ENCODE measurements at regions not wholly inside any gene's neighbourhood (a gene's known extent, or its start where the extent isn't known, plus 50 kb on each side); places are given as distances from the start of the nearest gene placed in this dataset.

DNA sequence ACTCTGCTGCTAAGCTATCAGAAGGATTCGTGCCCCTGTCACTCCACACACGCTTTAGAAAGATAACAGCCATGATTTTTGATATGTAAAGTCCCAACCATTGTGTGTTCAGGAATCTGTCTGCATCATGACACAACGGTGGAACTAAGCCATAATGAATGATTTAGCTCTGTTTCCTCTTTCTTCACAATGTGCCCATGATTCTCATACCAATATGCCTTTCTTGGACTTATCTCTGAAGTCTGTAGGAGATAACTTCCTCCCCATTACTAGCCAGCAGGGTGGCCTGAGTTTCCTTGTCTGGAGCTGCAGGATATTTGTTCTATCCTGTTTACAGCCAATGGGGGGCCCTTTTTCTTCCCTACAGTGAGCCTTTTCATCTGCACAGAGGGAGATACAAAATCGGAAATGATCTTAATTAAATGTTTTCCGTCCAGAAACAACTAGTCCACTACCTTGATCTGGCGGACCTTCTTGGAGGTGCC lies 511.7 kb downstream of the USP25 start:
- DNase-seq: no peak

DNA sequence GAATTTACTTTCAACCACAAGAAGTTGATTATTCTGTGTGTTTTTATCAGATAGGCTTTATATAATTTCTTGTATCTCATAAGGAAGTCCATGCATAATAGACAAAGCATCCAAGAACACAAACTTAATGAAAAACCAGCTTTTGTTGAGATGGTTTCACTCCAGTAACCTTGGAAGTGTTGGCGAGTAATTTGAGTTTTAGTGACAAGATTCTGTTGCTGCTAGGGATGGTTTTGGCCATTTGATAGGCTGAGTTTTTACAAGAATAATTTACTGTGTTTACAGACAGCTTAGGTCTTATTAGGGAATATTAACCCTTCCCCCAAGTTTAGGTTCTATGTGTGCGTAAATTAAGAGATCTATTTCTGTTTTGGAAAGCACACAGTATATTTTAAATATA lies 513.6 kb downstream of the USP25 start:
- no peak for DNase-seq

DNA sequence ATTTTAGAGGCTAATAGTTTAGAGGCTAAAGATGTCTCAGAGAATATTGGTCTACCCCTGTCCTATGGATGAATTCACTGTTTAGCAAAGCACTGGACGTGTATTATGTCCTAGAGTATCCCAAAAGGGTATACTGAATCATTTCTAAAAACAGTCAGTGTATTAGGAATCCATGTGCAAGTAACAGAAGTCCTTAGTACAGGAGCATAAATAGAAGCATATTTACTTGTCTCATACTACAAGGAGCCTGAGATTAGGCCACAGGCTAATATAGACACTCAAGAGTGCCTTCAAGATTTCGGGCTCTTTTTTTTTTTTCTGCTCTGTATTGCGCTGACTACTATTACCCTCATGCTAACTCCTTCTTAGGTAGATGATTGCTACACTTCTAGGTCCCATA lies 518.9 kb downstream of the USP25 start:
- DNase-seq: no peak

DNA sequence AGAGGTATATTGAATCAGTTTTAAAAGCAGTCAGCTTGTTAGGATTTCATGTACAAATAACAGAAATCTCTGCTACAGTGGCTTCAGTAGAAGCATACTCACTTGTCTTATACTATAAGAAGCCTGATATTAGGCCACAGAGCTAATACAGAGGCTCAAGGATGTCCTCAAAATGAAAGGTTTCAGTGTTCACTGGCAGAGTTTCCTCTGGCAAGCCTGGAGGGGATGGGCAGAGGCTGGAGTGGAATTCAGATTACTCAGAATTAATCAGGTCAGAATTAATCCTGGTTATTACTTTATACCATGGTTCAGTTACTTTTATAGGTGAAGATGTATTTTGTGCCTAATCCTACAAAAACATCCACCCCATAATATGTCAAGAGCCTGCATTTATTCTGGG lies 520.5 kb downstream of the USP25 start:
- DNase-seq: no peak

DNA sequence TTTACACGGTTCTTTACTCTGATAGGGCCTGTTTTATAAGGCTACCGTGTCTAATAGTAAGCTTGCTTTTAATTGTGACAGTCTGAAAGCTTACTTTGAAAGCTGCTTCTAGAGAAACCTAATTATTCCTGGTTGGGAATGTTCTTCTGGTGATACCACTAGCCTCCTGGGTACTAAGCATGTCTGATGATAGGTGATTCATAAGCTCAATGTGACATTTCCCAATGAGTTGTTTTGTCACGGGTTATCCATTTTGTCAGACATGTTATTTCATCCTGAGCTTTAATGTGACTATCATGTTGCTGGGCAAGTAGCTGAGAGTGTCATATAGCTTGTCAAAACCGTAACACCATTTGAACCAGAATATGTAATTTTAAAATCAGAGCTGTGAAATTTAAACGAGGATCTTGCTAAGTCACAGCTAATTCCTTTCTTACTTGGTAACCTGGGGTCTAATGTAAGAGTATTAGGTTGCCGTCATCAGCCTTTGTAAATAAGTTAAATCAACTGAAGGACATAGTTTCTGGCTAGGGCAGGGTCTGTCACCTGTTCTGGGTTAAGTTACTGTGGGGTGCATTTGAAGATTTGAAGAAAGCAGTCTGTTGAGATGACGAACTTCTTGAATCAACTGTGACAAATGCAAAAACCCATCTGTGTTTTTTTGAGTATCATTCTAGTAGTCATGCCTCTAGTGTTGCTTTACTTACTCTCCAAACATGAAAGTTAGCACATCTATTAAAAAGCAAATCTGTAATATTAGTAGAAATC lies 529.2 kb downstream of the USP25 start:
- no peak for DNase-seq

DNA sequence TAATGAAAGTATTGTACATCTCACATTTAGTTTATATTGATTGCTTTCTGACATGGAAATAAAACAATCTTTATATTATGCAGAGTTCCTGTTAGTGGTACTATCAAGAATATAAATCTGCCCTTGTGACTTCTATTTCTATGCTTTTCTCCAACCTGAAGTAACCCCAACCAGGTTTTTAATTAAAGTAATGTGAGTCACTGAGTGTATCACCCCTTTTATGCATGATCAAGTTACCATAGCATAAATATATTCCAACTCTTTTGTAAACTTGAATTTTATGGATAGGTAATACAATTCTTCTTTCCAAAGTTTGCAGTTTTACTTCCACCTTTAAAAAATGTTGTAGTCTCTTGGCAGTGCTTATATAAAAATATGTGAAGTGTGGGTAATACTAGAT lies 532.3 kb downstream of the USP25 start:
- no peak for DNase-seq

DNA sequence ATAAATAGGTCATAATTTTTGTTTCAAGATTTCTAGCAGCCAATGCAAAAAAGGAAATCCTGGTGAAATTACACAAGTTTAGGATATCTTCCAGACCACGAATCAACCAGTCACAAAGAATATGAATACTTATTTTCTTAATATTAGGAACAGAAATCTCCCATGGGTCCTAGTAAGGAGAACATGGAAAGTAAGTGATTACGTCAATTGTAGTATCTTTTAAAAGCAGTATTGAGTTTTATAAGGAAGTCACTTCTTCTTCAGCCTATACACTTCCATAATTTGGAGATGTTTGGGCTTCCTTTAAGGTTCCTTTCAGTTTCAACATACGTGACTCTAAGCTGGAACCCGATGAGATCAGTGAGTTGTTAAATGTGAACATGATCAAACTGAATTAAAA lies 534.5 kb downstream of the USP25 start:
- no peak for DNase-seq

DNA sequence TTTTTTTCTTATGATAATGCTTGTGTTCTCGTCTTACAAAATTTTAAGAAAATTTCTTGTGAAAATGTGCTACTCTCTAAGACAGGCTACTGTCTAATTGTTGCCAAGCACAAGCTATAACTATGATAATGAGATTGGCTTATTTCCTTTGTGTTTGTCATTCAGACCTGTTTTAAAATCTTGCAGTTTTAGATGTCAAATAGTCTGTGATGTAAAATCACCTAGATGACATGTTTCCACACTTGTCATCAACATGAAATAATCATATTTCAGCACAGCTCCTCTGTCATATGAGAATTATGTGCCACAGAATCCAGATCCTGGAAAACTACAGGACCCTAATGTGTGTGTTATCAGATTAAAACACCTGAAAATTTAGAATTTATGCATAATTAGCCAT lies 539.7 kb downstream of the USP25 start:
- DNase-seq: no peak

DNA sequence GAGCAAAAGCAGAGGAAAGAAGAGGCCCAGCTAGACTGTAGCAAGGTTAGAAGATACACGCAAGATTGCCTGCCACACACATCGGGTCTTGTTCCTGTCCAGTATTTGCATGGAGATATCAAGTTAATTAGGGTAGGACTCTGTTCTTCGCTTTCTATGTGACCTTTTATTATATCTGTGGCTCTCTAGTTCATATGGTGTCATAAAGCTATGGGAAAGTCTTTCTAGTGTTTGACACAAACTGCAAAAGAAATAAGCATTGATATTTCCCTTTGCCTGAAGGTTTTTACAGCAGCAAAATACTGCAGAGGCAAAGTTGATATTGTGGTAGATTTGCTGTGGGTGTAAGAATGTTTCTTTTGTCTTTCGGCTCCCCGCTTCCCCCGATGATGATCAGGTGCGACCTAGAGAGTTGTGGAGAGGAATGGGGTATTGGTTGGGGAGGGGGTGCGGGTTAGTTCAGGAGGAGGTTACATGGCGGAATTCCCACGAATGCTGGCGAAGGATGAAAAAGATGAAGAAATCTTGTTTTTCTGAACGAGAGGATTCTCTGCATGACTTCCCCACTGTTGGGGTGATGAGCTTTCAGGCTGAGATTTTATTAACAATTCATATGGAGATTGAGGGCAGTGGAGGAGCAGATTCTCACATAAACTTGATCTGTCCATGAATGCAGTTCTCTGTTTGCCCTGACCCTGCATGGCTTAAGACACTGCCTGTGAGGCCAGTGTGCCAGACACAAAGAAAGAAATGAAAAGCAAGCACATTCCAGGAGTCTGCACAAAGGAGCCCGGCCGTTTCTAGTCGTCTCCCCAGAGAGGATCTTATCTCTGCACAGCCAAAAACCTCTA lies 550.2 kb downstream of the USP25 start:
- DNase-seq: no peak

DNA sequence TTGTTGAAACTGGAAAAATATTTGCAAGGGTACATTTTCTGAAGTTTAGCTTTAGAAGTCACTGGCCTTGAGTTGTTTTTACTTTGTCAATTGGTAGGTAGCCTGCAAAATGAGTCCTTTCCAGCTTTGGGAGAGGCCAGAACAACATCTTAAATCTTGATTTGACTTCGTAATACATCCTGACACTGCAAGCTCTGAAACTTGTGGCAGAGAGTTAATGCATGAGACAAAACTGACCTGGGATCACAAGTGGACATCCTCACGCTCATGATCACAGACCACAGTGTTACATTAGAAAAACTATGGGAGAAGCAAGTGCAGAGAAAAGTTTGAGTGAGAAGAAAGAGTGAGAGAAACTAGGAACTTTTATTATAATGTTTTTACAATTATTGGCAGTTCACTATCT lies 550.9 kb downstream of the USP25 start:
- DNase-seq: no peak

DNA sequence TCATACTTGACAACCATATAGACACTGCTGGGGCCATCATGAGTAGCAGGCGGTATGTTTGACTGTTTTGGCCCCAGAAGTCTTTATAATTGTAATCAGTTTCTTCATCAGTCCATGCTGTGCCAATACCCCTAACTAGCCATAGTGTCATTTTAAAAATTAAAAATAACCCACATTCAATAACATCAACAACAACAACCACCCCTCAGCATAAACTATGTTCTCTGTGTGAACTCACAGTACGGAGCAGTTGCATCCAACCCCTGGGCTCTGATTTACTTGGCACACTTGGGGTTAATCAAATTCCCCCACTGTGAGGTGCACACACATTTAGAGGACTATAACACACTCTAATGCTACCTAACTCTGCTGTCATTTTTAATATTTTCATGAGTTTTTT lies 553.7 kb downstream of the USP25 start:
- no peak for DNase-seq

DNA sequence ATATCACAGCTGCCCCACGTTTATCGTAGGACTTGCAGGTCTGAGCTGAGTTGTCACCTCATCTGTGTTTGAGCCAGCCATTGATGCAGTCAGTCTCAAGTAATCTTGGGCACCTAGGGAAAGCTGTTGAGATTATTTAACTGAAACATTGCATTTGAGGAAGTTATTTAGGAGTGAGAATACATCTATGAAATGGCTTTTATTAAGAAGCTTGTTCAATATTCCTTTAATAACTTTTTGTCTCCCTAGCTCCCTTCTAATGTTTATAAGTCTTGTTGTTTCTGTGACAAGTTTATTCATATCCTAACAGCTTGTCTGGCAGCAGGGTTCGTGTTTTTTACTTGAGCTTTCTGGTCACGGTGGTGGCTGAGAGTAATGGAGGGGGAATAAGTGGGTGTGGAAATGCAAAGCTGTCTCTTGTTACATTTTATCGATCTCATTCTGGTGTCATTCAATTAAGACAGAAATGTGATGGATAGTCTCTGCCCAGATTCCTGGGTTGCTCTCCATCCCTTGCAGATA lies 555.9 kb downstream of the USP25 start:
- no peak for DNase-seq

DNA sequence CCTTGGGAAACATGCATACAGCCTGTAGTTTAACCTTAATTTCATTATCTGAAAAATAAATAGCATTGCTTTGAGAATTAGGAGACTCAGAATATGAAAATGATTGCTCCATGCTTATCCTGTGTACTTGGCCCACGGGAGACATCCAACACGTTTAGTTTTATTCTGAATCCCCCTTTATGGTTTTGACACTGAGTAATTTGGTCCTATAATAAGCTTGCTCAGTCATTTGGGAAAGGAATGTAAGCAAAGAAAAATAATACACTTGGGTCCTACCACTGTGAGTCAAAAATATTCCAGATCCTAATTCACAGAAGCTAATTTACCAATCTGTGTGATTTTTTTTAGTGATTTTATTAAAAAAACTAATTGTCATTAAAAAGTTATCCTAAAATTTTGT lies 557.3 kb downstream of the USP25 start:
- no peak for DNase-seq

DNA sequence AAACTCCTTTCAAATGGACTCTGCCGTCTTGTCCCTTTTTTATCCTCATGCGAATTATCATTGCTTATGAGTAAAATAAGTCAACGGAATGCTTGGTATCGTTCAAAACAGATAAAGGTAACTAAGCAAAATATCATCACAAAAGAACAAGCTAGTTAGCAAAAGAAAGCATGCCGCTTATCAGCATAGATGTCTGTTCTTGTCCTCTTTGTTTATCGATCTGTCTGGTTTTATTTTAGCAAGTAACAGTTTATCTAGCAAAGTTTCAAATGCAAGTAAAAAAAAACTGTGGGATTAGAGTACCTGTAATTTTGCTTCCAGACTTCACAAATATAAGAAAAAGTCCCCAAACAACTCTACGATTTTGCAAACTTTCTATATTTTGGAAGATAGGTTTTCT lies 561.5 kb downstream of the USP25 start:
- no peak for DNase-seq

DNA sequence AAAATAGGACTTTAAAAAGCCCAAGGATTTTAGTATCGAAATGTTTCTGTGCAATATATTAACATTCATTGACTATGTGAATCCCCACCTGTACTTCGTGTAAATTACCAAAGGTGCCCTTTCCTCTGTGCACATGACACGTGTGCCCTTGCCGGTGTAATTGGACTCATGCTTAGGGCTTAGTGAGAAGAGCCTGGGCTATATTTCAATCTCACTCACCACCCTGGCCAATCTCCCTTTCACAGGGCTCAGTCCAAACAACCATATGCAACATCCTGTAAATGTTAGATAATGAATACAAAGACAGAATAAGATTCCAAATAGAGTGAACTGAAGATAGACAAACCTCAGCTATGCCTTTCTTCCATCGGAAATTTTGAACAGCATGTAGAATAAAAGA lies 564.3 kb downstream of the USP25 start:
- no peak for DNase-seq

DNA sequence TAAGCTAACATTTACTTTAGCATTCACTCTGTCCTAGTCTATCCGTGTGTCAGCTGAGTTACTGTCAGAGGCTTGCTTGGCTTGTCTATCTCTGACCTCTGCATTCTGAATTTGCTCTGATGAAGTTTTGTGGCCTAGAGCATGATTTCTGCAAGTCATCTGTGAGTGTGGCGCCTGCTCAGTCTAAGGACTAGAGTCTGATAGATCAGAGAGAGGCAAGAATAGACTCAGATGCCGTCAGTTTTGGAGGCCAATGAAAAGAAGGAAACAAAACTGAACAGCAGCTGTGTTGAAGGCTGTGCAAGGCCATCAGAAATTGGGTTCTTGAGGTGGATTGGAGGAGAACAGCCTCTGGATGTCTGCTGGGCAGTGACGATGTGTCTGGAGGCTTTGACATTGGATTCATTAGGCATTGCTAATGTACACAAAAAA lies 573.1 kb downstream of the USP25 start:
- DNase-seq: no peak

DNA sequence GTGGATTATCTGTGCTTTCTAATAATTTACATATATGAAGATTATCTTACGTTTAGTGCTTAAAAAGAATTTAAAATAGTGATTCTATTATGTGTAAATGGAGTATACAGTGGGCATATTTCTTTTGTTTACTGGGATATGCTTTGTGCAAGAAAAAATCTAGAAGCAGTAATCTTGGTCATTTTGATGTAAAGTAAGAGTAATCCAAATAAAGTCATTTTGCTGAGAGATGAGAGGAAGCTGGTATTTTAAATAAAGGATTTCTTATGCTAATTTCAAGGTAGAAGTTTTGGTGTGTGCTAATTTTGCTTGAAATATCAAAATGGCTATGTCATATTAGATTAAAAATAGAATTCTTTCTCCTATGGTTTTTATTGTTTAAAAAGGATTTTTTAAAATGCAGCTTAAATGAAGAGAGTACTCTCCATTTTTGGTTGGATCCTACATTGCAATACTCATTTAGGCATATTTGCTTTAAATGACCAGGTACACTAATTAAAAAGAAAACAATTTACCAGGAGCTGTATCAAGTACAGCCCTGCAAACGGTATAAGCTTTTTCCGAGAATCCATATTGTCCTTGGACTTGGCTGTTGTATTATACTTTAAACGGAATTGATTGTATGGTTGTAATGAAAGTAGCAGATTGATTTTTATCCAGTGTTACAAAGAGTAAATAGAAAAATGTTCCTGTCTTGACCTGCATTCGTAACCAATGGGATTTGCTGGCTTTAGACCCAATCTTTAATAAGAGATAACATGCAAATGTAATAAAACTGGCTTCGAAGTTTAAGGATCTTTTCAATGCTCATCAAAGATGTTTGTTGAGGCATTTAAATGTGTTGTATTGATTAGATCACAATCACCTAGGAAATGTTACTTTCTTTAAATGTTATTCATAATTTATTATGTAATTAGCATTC lies 574.7 kb downstream of the USP25 start:
- DNase-seq: no peak

DNA sequence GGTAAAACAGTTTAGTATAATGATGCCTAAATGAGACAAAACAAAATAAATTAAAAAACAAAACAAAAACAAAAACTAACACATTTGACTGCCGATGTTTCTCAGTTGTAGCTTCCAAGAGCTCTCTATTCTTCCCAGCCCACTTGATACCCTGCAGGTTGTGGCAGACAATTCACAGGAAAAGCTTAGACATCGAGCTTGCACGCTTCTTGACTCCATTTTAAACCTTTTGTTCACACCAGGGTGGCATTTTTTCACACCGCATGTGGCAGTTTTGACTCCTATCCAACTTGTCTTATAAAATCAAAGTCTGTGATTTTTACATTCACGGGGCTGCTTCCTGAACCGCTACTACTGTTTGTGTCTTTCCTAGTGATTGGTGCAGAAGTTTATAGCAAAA lies 575.9 kb downstream of the USP25 start:
- no peak for DNase-seq

DNA sequence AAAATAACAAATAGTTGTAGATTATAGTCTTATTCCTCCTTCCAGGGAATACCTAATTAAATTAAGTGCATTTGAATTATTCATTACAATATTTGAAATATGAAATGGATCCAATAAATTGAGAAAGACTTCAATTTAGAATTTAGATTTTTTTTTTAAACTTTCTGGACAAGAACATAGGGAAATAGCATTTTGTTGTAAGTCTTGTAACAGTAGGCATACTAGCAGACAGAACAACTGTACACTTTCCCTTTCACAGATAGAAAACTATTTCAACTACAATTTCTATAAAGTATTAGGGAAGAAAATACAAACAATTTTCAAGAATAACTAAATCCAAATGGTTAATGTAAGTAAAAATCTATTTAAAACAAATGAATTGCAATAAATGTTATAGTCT lies 577.5 kb downstream of the USP25 start:
- no peak for DNase-seq

DNA sequence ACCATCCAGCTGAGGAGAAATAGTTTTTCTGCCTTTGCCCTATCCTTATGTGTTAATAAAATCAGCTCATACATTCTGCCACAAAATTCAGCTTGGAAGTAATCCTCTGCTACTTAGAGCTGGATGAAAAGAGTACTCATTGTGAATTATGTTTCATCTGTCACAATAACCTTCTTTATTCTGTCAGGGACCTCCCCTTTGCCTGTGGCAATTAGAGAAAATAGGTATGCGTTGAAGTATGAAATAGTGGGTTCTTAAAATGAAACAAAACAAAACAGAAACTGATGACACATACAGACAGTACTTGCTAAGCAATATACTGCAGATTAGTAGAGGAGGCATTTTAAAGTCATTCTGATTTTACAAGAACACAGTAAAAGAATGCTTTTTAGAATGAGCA lies 578.5 kb downstream of the USP25 start:
- no peak for DNase-seq

DNA sequence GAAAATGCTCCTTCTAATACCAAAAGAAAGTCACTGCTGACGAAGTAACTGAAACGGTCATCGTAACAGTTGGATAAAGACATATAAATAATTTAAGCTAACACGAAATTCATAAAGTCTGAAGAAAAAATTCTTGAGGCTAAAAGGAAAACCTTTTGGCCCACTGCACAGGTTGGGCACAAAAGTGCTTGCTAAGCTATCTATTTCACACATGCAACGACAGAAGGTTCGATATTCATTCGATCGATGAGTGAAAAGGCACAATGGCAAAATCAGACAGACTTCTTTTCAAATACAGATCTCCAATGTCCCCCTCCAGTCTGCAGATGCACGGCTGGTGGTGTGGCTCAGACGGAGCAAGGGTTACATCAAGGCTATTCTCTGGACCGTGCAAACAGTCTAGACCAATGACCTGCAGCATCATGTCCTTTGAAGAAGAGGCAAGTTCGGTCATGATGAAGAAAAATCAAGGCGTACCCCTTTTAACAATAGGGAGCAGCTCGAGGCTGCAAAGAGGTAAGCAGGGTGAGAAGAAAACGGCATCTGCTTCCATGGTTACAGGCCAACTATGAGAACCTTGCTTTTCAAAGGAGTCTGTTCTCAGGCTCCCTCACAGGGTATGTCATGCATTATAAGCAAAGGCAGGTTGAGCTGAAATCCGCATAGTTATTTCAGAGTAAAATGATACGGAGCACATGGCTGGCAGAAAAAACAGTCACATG lies 579.6 kb downstream of the USP25 start:
- no peak for DNase-seq

DNA sequence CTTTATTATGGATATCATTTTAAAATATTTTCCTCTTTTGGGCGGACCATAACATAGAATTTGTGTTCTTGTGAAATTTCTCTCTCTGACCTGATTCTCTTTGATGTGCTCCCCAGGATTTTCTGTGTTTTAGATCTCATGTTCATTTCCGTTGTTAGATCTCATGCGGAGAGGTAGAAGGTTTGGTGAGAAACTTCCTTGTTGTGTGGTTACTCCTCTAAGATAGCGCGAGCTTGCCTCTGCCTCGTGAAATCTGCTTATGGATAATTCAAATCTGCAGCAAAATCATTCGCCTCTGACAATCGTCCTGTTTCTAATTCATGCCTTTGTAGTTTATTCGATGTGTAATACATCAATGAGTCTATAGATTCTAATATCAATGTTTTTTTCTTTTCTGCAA lies 580.4 kb downstream of the USP25 start:
- DNase-seq: no peak
